GM13976 (cell line): ENCODE measurements at regions not wholly inside any gene's neighbourhood (a gene's known extent, or its start where the extent isn't known, plus 50 kb on each side); places are given as distances from the start of the nearest gene placed in this dataset.

Experiments
- DNase-seq: peaks from one replicate; pipeline ENCODE4 v3.0.0; 2012; ENCODE audit warnings: low spot score
- in situ Hi-C: fragments of 300-500 bp; cut with MboI; formaldehyde crosslinking; loops from one replicate; pipeline ENCODE4 v1.12.0; 2022; ENCODE audit warnings: low sequenced_read_pairs, mixed read lengths, inconsistent platforms; ENCODE audit not compliant: unreplicated experiment
- TF ChIP-seq, protein P1 (sequence below): IDR thresholded peaks from 2 replicates; pipeline ENCODE4 v1.5.1; 2012; ENCODE audit warnings: borderline replicate concordance, mild to moderate bottlenecking; ENCODE audit not compliant: insufficient read depth; ENCODE audit errors: extremely low read depth, missing control alignments, control extremely low read depth

DNA sequence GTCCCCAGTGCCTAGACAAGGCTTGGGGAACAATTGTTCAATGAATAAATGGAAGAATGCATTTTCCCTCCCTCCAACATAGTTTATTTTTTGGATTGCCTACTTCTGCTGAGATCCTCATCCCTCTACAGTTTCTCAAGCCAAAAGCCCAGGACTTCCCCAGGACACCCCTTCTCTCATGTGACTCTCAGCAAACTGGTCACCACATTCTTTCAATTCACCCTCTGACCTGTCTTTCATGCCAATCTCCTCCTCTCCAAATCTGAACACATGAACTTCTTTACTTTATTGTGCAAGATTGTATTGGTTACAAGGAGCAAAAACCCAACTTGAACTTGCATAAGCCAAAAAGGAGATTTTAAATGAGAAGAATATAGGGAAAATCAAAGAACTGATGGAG lies 103.2 kb upstream of the JUN start:
- TF ChIP-seq, protein P1, sequence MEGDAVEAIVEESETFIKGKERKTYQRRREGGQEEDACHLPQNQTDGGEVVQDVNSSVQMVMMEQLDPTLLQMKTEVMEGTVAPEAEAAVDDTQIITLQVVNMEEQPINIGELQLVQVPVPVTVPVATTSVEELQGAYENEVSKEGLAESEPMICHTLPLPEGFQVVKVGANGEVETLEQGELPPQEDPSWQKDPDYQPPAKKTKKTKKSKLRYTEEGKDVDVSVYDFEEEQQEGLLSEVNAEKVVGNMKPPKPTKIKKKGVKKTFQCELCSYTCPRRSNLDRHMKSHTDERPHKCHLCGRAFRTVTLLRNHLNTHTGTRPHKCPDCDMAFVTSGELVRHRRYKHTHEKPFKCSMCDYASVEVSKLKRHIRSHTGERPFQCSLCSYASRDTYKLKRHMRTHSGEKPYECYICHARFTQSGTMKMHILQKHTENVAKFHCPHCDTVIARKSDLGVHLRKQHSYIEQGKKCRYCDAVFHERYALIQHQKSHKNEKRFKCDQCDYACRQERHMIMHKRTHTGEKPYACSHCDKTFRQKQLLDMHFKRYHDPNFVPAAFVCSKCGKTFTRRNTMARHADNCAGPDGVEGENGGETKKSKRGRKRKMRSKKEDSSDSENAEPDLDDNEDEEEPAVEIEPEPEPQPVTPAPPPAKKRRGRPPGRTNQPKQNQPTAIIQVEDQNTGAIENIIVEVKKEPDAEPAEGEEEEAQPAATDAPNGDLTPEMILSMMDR = no peak
- in situ Hi-C loops = no loop called here
- DNase-seq = no peak

DNA sequence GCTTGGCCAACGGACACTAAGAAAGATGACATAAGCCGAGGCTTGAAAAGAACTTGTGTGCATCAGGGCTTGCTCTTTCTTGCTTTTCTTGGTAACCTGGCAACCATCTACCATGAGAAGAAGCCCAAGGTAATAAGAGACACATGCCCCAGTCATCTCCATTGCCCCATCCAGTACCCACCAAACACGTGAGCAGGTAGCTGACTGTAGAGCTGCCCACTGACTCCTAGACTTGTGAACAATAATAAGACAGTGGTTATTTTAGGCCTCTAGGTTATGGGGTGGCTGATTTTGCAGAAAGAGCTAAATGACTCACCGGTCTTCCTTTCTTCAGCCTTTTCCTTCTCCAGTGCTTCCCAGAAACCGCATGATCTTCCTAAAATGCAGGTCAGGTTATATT lies 105.0 kb upstream of the JUN start:
- TF ChIP-seq, protein P1 = no peak
- no peak for DNase-seq
- in situ Hi-C loops = no loop called here

DNA sequence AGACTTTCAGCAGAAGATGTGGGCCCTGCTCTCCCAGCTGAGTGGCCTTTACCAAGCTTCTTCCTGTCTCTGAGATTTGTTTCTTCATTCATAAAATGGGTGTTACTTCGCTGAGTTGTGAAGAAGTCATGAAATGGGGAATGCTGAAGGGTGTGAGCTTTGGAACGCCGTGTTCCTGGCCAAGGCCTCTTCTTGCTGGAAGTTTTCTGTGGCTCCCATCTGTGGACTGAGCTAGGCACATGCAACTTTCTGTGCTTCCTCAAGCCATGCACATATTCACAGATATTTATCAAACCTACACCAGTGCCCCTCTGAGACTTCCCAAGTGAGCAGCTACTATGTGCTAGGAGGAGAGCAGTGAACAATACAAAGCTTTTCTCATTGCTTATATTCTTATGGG lies 106.3 kb upstream of the JUN start:
- in situ Hi-C loops = no loop called here
- no peak for DNase-seq
- TF ChIP-seq, protein P1 = no peak

DNA sequence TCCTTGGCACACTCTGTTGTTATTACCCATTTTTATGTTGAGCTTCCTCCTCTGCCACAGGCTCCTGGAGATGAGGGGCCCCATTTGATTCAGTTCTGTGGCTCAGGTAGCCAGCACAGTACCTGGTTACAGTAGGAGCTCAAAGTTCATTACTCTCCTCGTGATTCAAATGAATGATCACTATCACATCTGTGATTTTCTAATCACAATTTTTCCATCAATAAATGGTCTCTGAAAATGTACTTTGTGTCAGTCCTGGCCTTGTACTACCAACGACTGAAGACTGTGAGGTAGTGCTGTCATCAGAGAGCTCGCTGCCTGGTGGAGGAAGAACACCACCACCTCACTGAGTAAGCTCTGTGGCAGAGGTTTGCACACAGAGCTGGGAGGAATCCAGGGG lies 106.8 kb upstream of the JUN start:
- in situ Hi-C loops = no loop called here
- DNase-seq = no peak
- TF ChIP-seq, protein P1 = no peak

DNA sequence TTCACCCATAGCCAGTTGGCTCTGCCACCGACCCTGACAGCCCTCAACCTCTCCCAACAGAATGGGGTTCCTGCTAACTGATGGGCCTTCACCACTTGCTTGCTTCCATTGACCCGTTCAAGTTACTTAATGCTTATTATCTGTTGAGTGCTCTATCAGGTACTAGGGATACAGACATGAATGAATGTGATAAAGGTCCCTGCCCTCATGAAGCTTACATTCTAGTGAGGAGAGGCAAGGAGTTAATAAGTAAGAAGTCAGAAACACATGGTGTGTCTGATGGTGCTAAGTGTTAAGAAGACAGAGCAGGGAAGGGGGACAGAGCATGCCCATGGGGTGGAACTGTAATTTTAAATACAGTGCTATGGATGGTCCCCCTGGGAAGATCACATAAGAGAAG lies 107.5 kb upstream of the JUN start:
- no peak for DNase-seq
- TF ChIP-seq, protein P1 = no peak
- in situ Hi-C loops = no loop called here

DNA sequence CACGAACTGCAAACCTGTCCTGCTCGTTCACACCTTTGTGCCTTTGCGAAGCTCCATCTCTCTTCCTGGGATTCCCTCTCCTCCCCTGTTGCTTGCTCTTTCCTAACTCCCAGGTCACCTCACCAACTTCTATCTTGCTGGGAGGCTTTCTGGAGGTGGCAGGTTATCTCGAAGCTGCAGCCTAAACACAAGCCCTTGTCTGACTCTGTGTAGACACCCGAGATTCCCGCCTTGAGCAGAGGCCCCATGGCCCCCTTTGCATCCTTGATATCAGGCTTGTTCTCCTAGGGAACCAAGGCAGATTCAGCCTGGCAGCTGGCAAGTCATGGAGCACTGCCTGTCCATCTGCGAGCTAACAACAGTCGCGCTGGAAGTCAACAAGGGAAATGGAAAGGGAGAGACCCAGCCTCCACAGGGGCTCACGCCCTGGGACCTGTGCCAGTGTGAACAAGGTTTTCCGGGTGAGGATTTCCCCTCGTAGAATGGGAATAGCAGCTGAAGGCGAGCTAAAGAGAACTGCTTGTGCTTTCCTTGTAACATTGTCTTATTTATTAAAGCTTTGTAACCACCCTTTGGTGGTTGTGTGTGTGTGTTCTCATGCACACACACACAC lies 109.5 kb upstream of the JUN start:
- TF ChIP-seq, protein P1 = no peak
- in situ Hi-C loops = no loop called here
- DNase-seq = no peak
